Nephron progenitor cell (in vitro differentiated cells): ENCODE measurements at regions not wholly inside any gene's neighbourhood (a gene's known extent, or its start where the extent isn't known, plus 50 kb on each side); places are given as distances from the start of the nearest gene placed in this dataset.

Source experiments
- DNase-seq: peaks from one replicate; pipeline ENCODE4 v3.0.0; 2021
- H3K27ac Mint-ChIP-seq: 2 replicates; pipeline ENCODE4 v1.8.0; 2021; ENCODE audit warnings: mild to moderate bottlenecking, moderate library complexity, mixed read lengths
- H3K27me3 Mint-ChIP-seq: 2 replicates; pipeline ENCODE4 v1.8.0; 2021; ENCODE audit warnings: mild to moderate bottlenecking, low read depth, mixed read lengths; ENCODE audit not compliant: poor library complexity
- H3K36me3 Mint-ChIP-seq: 2 replicates; pipeline ENCODE4 v1.8.0; 2021; ENCODE audit warnings: low read depth, mixed read lengths
- H3K4me1 Mint-ChIP-seq: 2 replicates; pipeline ENCODE4 v1.8.0; 2021; ENCODE audit warnings: mixed read lengths
- H3K4me3 Mint-ChIP-seq: 2 replicates; pipeline ENCODE4 v1.8.0; 2021; ENCODE audit warnings: mild to moderate bottlenecking, moderate library complexity, mixed read lengths
- H3K9me3 Mint-ChIP-seq: 2 replicates; pipeline ENCODE4 v1.8.0; 2021; ENCODE audit warnings: mild to moderate bottlenecking, moderate library complexity, mixed read lengths
- TF ChIP-seq, protein P1 (sequence below): fragments of 200-600 bp; sonication (generic); IDR thresholded peaks from 2 replicates; pipeline ENCODE4 v1.5.0; 2021; ENCODE audit warnings: antibody characterized with exemption

DNA sequence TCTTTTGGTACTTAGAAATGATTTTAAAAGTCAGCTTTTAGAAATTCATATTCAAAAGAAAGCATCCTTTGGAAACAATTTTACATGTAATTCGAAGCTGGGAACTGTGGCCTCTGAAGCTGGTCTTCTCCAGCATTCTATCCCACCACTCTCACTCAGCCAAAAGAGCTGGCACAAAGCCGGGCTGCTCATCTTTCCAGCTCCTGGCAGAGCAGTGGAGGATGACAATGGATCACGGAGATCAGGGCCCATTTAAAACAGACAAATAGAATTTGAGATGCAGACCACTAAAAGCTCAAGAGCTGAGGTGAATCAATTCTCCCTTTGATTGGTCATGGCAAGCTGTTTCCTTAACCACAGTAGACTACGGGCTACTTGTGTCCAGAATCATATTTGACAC lies 60.6 kb downstream of the OTOR start:
- H3K9me3 Mint-ChIP-seq = no peaks in the 10 kb centered on the region
- H3K27ac Mint-ChIP-seq = no peak overlapping the region
- no peak for DNase-seq
- no peaks in the 10 kb centered on the region for H3K36me3 Mint-ChIP-seq
- TF ChIP-seq, protein P1, sequence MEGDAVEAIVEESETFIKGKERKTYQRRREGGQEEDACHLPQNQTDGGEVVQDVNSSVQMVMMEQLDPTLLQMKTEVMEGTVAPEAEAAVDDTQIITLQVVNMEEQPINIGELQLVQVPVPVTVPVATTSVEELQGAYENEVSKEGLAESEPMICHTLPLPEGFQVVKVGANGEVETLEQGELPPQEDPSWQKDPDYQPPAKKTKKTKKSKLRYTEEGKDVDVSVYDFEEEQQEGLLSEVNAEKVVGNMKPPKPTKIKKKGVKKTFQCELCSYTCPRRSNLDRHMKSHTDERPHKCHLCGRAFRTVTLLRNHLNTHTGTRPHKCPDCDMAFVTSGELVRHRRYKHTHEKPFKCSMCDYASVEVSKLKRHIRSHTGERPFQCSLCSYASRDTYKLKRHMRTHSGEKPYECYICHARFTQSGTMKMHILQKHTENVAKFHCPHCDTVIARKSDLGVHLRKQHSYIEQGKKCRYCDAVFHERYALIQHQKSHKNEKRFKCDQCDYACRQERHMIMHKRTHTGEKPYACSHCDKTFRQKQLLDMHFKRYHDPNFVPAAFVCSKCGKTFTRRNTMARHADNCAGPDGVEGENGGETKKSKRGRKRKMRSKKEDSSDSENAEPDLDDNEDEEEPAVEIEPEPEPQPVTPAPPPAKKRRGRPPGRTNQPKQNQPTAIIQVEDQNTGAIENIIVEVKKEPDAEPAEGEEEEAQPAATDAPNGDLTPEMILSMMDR = no peak
- H3K4me1 Mint-ChIP-seq = no peaks in the 10 kb centered on the region
- peaks cover 4% of the 10 kb centered on the region for H3K27me3 Mint-ChIP-seq
- H3K4me3 Mint-ChIP-seq = no peak overlapping the region

DNA sequence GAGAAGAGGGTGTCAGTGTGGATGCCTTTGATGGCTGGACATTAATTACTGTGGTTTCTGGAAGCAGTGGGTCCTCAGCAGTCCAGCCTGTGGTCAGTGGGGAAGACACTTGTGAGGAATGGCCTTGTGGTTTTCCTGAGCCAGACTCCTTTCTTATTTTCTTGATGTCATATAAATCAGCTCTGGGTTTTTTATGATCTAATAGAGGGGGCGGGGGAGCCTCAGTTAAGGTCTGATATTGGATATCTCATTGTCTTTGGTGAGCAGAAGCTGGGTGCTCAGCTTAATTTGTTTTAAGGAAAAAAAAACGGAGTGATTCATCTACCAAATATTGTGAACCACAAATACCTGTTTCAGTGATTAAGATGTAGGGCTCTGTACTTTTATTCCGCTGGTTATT lies 62.1 kb downstream of the OTOR start:
- no peaks in the 10 kb centered on the region for H3K36me3 Mint-ChIP-seq
- H3K4me3 Mint-ChIP-seq = no peak overlapping the region
- TF ChIP-seq, protein P1 = no peak
- H3K9me3 Mint-ChIP-seq = no peaks in the 10 kb centered on the region
- H3K27me3 Mint-ChIP-seq = peaks cover 4% of the 10 kb centered on the region
- H3K27ac Mint-ChIP-seq = no peak overlapping the region
- H3K4me1 Mint-ChIP-seq = no peaks in the 10 kb centered on the region
- DNase-seq = no peak

DNA sequence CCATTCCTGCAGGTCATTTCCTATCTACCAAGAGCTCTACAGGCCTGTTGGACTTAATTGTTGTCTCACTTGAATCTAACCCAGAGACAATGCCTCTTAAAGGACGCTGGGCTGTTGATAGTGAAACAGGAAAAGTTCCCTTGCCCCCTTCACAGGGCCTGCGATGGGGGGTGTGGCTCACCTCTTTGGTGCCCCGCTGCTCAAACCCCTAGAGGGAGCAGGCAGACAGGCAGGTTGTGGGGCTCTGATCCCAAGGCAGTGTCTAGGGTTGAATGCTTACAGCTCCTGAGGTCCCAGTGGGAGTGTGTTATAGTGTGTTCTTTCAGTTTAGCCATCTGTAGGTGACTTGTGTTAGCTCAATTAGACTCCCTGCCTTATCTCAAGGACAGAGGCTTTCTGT lies 68.0 kb downstream of the OTOR start:
- no peak for DNase-seq
- H3K36me3 Mint-ChIP-seq = no peaks in the 10 kb centered on the region
- no peak overlapping the region for H3K27ac Mint-ChIP-seq
- H3K4me1 Mint-ChIP-seq = no peaks in the 10 kb centered on the region
- TF ChIP-seq, protein P1 = no peak
- H3K4me3 Mint-ChIP-seq = no peak overlapping the region
- H3K9me3 Mint-ChIP-seq = no peaks in the 10 kb centered on the region
- H3K27me3 Mint-ChIP-seq = peaks cover 11% of the 10 kb centered on the region

DNA sequence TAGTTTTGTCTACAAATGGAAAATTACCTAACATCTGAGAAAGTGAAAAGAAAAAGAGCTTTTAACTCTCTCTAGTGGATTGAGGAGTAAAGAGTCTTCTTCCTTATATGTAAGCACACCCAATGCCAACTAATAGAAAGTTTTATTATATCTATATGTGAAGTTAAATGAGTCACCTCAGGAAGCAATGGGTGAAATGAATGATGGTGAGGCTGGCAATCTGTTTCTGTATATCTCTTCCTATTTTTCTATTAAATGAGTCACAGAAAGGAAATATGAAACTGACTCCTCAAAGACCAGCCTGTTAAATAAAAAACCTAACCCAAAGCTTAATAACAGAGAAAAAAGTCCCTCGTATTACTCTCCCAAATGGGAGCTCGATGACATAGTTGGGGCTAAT lies 71.3 kb downstream of the OTOR start:
- TF ChIP-seq, protein P1 = no peak
- no peak for DNase-seq
- H3K27me3 Mint-ChIP-seq = peaks cover 8% of the 10 kb centered on the region
- peaks cover 22% of the 10 kb centered on the region for H3K9me3 Mint-ChIP-seq
- H3K4me1 Mint-ChIP-seq = no peaks in the 10 kb centered on the region
- H3K27ac Mint-ChIP-seq = no peak overlapping the region
- no peak overlapping the region for H3K4me3 Mint-ChIP-seq
- H3K36me3 Mint-ChIP-seq = no peaks in the 10 kb centered on the region

DNA sequence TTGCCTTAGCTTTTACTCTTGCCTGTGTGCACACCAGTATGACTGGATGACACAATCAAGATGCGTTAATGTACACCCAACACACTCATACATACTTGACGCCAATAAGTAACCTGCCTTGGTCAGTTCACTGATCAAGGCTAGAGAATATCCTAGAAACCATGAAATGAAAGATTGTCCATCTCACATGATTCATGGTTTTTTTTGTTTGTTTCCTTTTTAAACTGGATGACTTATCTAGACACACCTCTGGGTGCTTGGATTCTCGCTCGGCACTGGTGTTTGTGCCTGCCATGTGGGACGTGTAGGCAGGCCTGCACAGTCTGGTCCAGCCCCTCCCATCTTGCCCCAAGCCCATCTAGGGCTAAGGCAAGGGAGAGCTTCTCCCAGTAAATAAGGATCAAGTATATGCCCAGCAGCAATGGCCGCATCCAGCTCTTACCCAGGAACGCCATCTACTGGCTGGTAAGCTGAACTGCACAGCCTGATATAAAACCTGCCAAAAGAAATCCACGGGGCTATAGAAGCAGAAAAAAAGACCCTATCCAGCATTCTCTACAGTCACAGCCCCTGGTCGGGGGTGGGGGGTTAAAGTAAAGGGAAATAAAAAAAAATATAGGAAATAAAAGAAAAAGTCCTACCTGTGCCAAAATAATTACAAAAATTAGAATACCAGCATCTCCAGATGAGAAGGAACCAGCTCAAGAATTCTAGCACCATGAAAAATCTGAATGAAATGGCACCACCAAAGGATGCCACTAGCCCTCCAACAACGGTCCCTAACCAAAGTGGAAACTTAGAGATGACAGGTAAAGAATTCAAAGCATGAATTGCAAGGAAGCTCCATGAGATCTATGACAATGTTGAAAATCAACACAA lies 73.3 kb downstream of the OTOR start:
- DNase-seq = peak; percentile 37
- no peak overlapping the region for H3K27ac Mint-ChIP-seq
- H3K27me3 Mint-ChIP-seq = peaks cover 3% of the 10 kb centered on the region
- peaks cover 38% of the 10 kb centered on the region for H3K9me3 Mint-ChIP-seq
- TF ChIP-seq, protein P1 = peak; percentile 91
- H3K36me3 Mint-ChIP-seq = no peaks in the 10 kb centered on the region
- H3K4me3 Mint-ChIP-seq = no peak overlapping the region
- no peaks in the 10 kb centered on the region for H3K4me1 Mint-ChIP-seq

DNA sequence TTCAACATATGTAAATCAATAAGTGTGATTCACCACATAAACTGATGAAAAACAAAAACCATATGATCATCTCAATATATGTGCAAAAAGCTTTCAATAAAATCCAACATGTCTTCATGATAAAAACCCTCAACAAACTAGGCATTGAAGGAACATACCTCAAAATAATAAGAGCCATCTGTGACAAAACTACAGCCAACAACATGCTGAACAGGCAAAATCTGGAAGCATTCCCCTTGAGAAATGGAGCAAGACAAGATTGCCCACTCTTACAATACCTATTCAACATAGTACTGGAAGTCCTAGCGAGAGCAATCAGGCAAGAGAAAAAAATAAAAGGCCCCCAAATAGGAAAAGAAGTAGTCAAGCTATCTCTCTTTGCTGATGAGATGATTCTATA lies 76.5 kb downstream of the OTOR start:
- Mint-ChIP-seq H3K27ac (no peak overlapping the region), H3K4me3 (no peak overlapping the region), H3K27me3 (no peaks in the 10 kb centered on the region), H3K4me1 (peaks cover 5% of the 10 kb centered on the region), H3K9me3 (peaks cover 38% of the 10 kb centered on the region), H3K36me3 (no peaks in the 10 kb centered on the region)
- TF ChIP-seq, protein P1 = no peak
- DNase-seq = no peak
